ENCODE measurements at regions not wholly inside any gene's neighbourhood (a gene's known extent, or its start where the extent isn't known, plus 50 kb on each side); places are given as distances from the start of the nearest gene placed in this dataset.

GRCh38 chr21:16307256-16307655 is 577.5 kb downstream of the USP25 start:
- H3K4me1 ChIP-seq, result peaks cover 5 to 8% of the 10 kb centered on the region in 2 donors
- H3K27me3 ChIP-seq, result no peaks in the 10 kb centered on the region
- DNase-seq, result no peak
- intact Hi-C loops (cut with DNase I), result no loop called here
- no peak overlapping the region for H3K27ac ChIP-seq
- H3K36me3 ChIP-seq, result no peaks in the 10 kb centered on the region
- H3K9me3 ChIP-seq, result no peaks in the 10 kb centered on the region
- H3K4me3 ChIP-seq (replicated peaks in 1 of 3), result no peak overlapping the region
- TF ChIP-seq CTCF (IDR thresholded peaks at IDR 0.05), result no peak
- no peak for TF ChIP-seq POLR2A (IDR thresholded peaks at IDR 0.05)

- no peak for DNase-seq
- no peak for TF ChIP-seq POLR2A (IDR thresholded peaks at IDR 0.05)
- TF ChIP-seq CTCF (IDR thresholded peaks at IDR 0.05), result no peak
- H3K9me3 ChIP-seq, result no peaks in the 10 kb centered on the region
- H3K27ac ChIP-seq, result peak overlapping the region in 2 of 3 donors; percentile 14 to 39
- H3K4me3 ChIP-seq (replicated peaks in 1 of 3), result no peak overlapping the region
- H3K27me3 ChIP-seq, result no peaks in the 10 kb centered on the region
- 17 to 27% methylated on average over 1 of the region's 1 CpG for WGBS, 2 donors
- intact Hi-C loops (cut with DNase I), result no loop called here
- H3K36me3 ChIP-seq, result no peaks in the 10 kb centered on the region
- H3K4me1 ChIP-seq, result no peaks in the 10 kb centered on the region
Observed at GRCh38 chr21:16308269-16308668, 578.5 kb downstream of the USP25 start.

GRCh38 chr21:16309250-16309971 is 579.6 kb downstream of the USP25 start:
- H3K27me3 ChIP-seq, result no peaks in the 10 kb centered on the region
- intact Hi-C loops (cut with DNase I), result no loop called here
- TF ChIP-seq POLR2A (IDR thresholded peaks at IDR 0.05) (no peak), CTCF (IDR thresholded peaks at IDR 0.05) (no peak)
- H3K4me3 ChIP-seq (replicated peaks in 1 of 3), result no peak overlapping the region
- H3K4me1 ChIP-seq, result no peaks in the 10 kb centered on the region
- WGBS, 2 donors, result 92 to 95% methylated on average over 17 of the region's 17 CpGs
- no peak overlapping the region for H3K27ac ChIP-seq
- DNase-seq, result no peak
- no peaks in the 10 kb centered on the region for H3K9me3 ChIP-seq
- no peaks in the 10 kb centered on the region for H3K36me3 ChIP-seq

DNA sequence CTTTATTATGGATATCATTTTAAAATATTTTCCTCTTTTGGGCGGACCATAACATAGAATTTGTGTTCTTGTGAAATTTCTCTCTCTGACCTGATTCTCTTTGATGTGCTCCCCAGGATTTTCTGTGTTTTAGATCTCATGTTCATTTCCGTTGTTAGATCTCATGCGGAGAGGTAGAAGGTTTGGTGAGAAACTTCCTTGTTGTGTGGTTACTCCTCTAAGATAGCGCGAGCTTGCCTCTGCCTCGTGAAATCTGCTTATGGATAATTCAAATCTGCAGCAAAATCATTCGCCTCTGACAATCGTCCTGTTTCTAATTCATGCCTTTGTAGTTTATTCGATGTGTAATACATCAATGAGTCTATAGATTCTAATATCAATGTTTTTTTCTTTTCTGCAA is 580.4 kb downstream of the USP25 start:
- Histone ChIP-seq H3K4me3 (replicated peaks in 1 of 3) (no peak overlapping the region), H3K4me1 (no peaks in the 10 kb centered on the region), H3K27me3 (no peaks in the 10 kb centered on the region), H3K36me3 (no peaks in the 10 kb centered on the region), H3K27ac (no peak overlapping the region), H3K9me3 (no peaks in the 10 kb centered on the region)
- no peak for TF ChIP-seq CTCF (IDR thresholded peaks at IDR 0.05)
- no peak for TF ChIP-seq POLR2A (IDR thresholded peaks at IDR 0.05)
- intact Hi-C loops (cut with DNase I), result no loop called here
- DNase-seq, result no peak
- 97 to 99% methylated on average over 9 of the region's 9 CpGs for WGBS, 2 donors

GRCh38 chr21:16311229-16311628 is 581.4 kb downstream of the USP25 start:
- Histone ChIP-seq H3K9me3 (no peaks in the 10 kb centered on the region), H3K27me3 (no peaks in the 10 kb centered on the region), H3K27ac (no peak overlapping the region), H3K4me3 (replicated peaks in 1 of 3) (no peak overlapping the region), H3K4me1 (no peaks in the 10 kb centered on the region), H3K36me3 (no peaks in the 10 kb centered on the region)
- no peak for DNase-seq
- TF ChIP-seq POLR2A (IDR thresholded peaks at IDR 0.05) (no peak), CTCF (IDR thresholded peaks at IDR 0.05) (no peak)
- intact Hi-C loops (cut with DNase I), result no loop called here
- WGBS, 2 donors, result 93 to 94% methylated on average over 3 of the region's 3 CpGs
